Naive B cell (primary cell): ENCODE measurements at regions not wholly inside any gene's neighbourhood (a gene's known extent, or its start where the extent isn't known, plus 50 kb on each side); places are given as distances from the start of the nearest gene placed in this dataset.

ENCODE experiments used
- ATAC-seq, 2 donors: fragments of 150-1000 bp; cut with Tn5 transposase; 2 replicates each; pipeline ENCODE4 v1.10.0; 2021; ENCODE audit warnings: low read depth in 2 of 2, mild to moderate bottlenecking in 2 of 2, moderate library complexity in 2 of 2
- DNase-seq: peaks from one replicate; pipeline ENCODE4 v3.0.0; 2022
- H3K27ac Mint-ChIP-seq, 6 donors: one replicate each; pipeline ENCODE4 v1.8.0; 2020 to 2022; ENCODE audit warnings: mild to moderate bottlenecking in 6 of 6, mixed read lengths in 6 of 6, moderate library complexity in 5 of 6, inconsistent platforms in 2 of 6
- H3K27me3 Mint-ChIP-seq, 3 donors: one replicate each; pipeline ENCODE4 v1.8.0; 2021 to 2022; ENCODE audit warnings: mixed read lengths in 3 of 3, mild to moderate bottlenecking in 1 of 3
- H3K36me3 Mint-ChIP-seq, 2 donors: one replicate each; pipeline ENCODE4 v1.8.0; 2020 to 2022; ENCODE audit warnings: mixed read lengths in 2 of 2, inconsistent platforms in 1 of 2, mild to moderate bottlenecking in 1 of 2
- H3K4me1 Mint-ChIP-seq, 3 donors: one replicate each; pipeline ENCODE4 v1.8.0; 2020 to 2022; ENCODE audit warnings: mixed read lengths in 3 of 3, inconsistent platforms in 1 of 3, mild to moderate bottlenecking in 1 of 3, moderate library complexity in 1 of 3
- H3K4me3 Mint-ChIP-seq, 8 donors: one replicate each; pipeline ENCODE4 v1.8.0; 2020 to 2022; ENCODE audit warnings: mild to moderate bottlenecking in 8 of 8, mixed read lengths in 8 of 8, moderate library complexity in 8 of 8, inconsistent platforms in 2 of 8
- H3K9me3 Mint-ChIP-seq, 7 donors: one replicate each; pipeline ENCODE4 v1.8.0; 2020 to 2022; ENCODE audit warnings: mixed read lengths in 7 of 7, mild to moderate bottlenecking in 5 of 7, inconsistent platforms in 2 of 7, moderate library complexity in 1 of 7

GRCh38 chr3:160169139-160169976 is 55.9 kb upstream of the C3orf80 start:
- H3K4me3 Mint-ChIP-seq: no peak overlapping the region
- ATAC-seq: no peak
- no peaks in the 10 kb centered on the region for H3K4me1 Mint-ChIP-seq
- peak overlapping the region in 2 of 6 donors; percentile 50 to 54 for H3K27ac Mint-ChIP-seq
- no peaks in the 10 kb centered on the region for H3K27me3 Mint-ChIP-seq
- peaks cover 0 to 2% (median 0%) of the 10 kb centered on the region in 7 donors for H3K9me3 Mint-ChIP-seq
- H3K36me3 Mint-ChIP-seq: no peaks in the 10 kb centered on the region
- DNase-seq: no peak

GRCh38 chr3:160170409-160171370 is 54.5 kb upstream of the C3orf80 start:
- no peak overlapping the region for H3K4me3 Mint-ChIP-seq
- no peaks in the 10 kb centered on the region for H3K4me1 Mint-ChIP-seq
- no peaks in the 10 kb centered on the region for H3K36me3 Mint-ChIP-seq
- peaks cover 0 to 2% (median 0%) of the 10 kb centered on the region in 7 donors for H3K9me3 Mint-ChIP-seq
- ATAC-seq: no peak
- H3K27ac Mint-ChIP-seq: peak overlapping the region in 1 of 6 donors; percentile 5
- DNase-seq: no peak
- H3K27me3 Mint-ChIP-seq: no peaks in the 10 kb centered on the region

GRCh38 chr3:160171813-160172212 is 53.4 kb upstream of the C3orf80 start:
- Mint-ChIP-seq H3K27ac (peak overlapping the region in 1 of 6 donors; percentile 9), H3K9me3 (peaks cover 0 to 2% (median 0%) of the 10 kb centered on the region in 7 donors), H3K4me3 (no peak overlapping the region), H3K36me3 (no peaks in the 10 kb centered on the region), H3K27me3 (no peaks in the 10 kb centered on the region), H3K4me1 (no peaks in the 10 kb centered on the region)
- ATAC-seq (no peak), DNase-seq (no peak)

- Mint-ChIP-seq H3K27ac (no peak overlapping the region), H3K36me3 (no peaks in the 10 kb centered on the region), H3K9me3 (peaks cover 0 to 16% (median 3%) of the 10 kb centered on the region in 7 donors), H3K4me3 (no peak overlapping the region), H3K4me1 (no peaks in the 10 kb centered on the region), H3K27me3 (peaks cover 0 to 1% (median 0%) of the 10 kb centered on the region in 3 donors)
- DNase-seq (no peak), ATAC-seq (no peak)
These were observed 50.6 kb upstream of the C3orf80 start for GRCh38 chr3:160174621-160175020.
